H9 (cell line): ENCODE measurements at regions not wholly inside any gene's neighbourhood (a gene's known extent, or its start where the extent isn't known, plus 50 kb on each side); places are given as distances from the start of the nearest gene placed in this dataset.

ENCODE experiments used
- DNase-seq: peaks from one replicate; pipeline ENCODE4 v3.0.0-alpha.2; 2017
- H2AFZ ChIP-seq: one replicate; pipeline ENCODE4 v1.6.1; 2013; ENCODE audit warnings: mild to moderate bottlenecking, low read length, control low read depth, moderate library complexity
- H2AK5ac ChIP-seq: 2 replicates; pipeline ENCODE4 v1.6.1; 2013; ENCODE audit warnings: low read length, control low read depth, mixed read lengths; ENCODE audit not compliant: insufficient read length
- H2BK120ac ChIP-seq: one replicate; pipeline ENCODE4 v1.6.1; 2013; ENCODE audit warnings: low read depth, mild to moderate bottlenecking, low read length, control low read depth, inconsistent platforms; ENCODE audit not compliant: poor library complexity, severe bottlenecking
- H2BK12ac ChIP-seq: 2 replicates; pipeline ENCODE4 v1.6.1; 2013; ENCODE audit warnings: low read length, control low read depth, mixed read lengths, low read depth; ENCODE audit not compliant: insufficient read length
- H2BK15ac ChIP-seq: 2 replicates; pipeline ENCODE4 v1.6.1; 2013; ENCODE audit warnings: low read depth, low read length, control low read depth
- H2BK20ac ChIP-seq: one replicate; pipeline ENCODE4 v1.6.1; 2013; ENCODE audit warnings: low read depth, mild to moderate bottlenecking, low read length, control low read depth, inconsistent platforms; ENCODE audit not compliant: poor library complexity, severe bottlenecking
- H2BK5ac ChIP-seq: 2 replicates; pipeline ENCODE4 v1.6.1; 2013; ENCODE audit warnings: low read length, control low read depth, mixed read lengths; ENCODE audit not compliant: insufficient read length
- H3K14ac ChIP-seq: 2 replicates; pipeline ENCODE4 v1.6.1; 2013; ENCODE audit warnings: low read length, control low read depth; ENCODE audit not compliant: insufficient read depth
- H3K18ac ChIP-seq: 2 replicates; pipeline ENCODE4 v1.6.1; 2013; ENCODE audit warnings: low read depth, mild to moderate bottlenecking, mixed read lengths, low read length, control low read depth; ENCODE audit not compliant: insufficient read length
- H3K23ac ChIP-seq: 2 replicates; pipeline ENCODE4 v1.6.1; 2013; ENCODE audit warnings: low read length, control low read depth, mixed read lengths, low read depth; ENCODE audit not compliant: insufficient read length
- H3K23me2 ChIP-seq: 2 replicates; pipeline ENCODE4 v1.6.1; 2013; ENCODE audit warnings: low read depth, mild to moderate bottlenecking, mixed read lengths, low read length, control low read depth; ENCODE audit not compliant: insufficient read length, poor library complexity, severe bottlenecking
- H3K27ac ChIP-seq: 2 replicates; pipeline ENCODE4 v1.5.1; 2013; ENCODE audit warnings: low read length, control low read depth, mixed read lengths, low read depth; ENCODE audit not compliant: insufficient read length
- H3K27me3 ChIP-seq: 2 replicates; pipeline ENCODE4 v1.6.1; 2013; ENCODE audit warnings: low read length, control low read depth, inconsistent platforms; ENCODE audit not compliant: insufficient read depth
- H3K4ac ChIP-seq: 2 replicates; pipeline ENCODE4 v1.6.1; 2013; ENCODE audit warnings: low read depth, mild to moderate bottlenecking, control low read depth, inconsistent platforms, low read length, moderate library complexity
- H3K4me1 ChIP-seq: 2 replicates; pipeline ENCODE4 v1.6.1; 2013; ENCODE audit warnings: low read length, control low read depth, inconsistent platforms; ENCODE audit not compliant: insufficient read depth
- H3K4me2 ChIP-seq: 2 replicates; pipeline ENCODE4 v1.6.1; 2013; ENCODE audit warnings: low read length, control low read depth, mixed read lengths; ENCODE audit not compliant: insufficient read length, insufficient read depth
- H3K56ac ChIP-seq: 2 replicates; pipeline ENCODE4 v1.6.1; 2013; ENCODE audit warnings: low read depth, mild to moderate bottlenecking, mixed read lengths, low read length, control low read depth; ENCODE audit not compliant: insufficient read length
- H3K79me1 ChIP-seq: 2 replicates; pipeline ENCODE4 v1.6.1; 2013; ENCODE audit warnings: low read depth, mild to moderate bottlenecking, moderate library complexity, low read length, control low read depth, inconsistent platforms; ENCODE audit not compliant: insufficient read depth, poor library complexity, severe bottlenecking
- H3K79me2 ChIP-seq: 2 replicates; pipeline ENCODE4 v1.6.1; 2013; ENCODE audit warnings: low read length, control low read depth, inconsistent platforms; ENCODE audit not compliant: insufficient read depth
- H3K9ac ChIP-seq: 2 replicates; pipeline ENCODE4 v1.6.1; 2013; ENCODE audit warnings: low read length, control low read depth, mixed read lengths; ENCODE audit not compliant: insufficient read length; ENCODE audit errors: extremely low read depth
- H3K9me3 ChIP-seq: one replicate; pipeline ENCODE4 v1.6.1; 2013; ENCODE audit warnings: low read depth, low read length, inconsistent platforms; ENCODE audit not compliant: control insufficient read depth
- H3T11ph ChIP-seq: one replicate; pipeline ENCODE4 v1.6.1; 2013; ENCODE audit warnings: mild to moderate bottlenecking, low read length, control low read depth, inconsistent platforms
- H4K20me1 ChIP-seq: one replicate; pipeline ENCODE4 v1.6.1; 2013; ENCODE audit not compliant: control insufficient read depth, insufficient read length, insufficient read depth
- H4K5ac ChIP-seq: 2 replicates; pipeline ENCODE4 v1.6.1; 2013; ENCODE audit warnings: low read depth, mild to moderate bottlenecking, mixed read lengths, low read length, control low read depth; ENCODE audit not compliant: insufficient read length
- H4K8ac ChIP-seq: replicated peaks from 2 replicates; pipeline ENCODE4 v1.6.1; 2013; ENCODE audit warnings: low read length, control low read depth, mixed read lengths, low read depth; ENCODE audit not compliant: insufficient read length
- H4K91ac ChIP-seq: 2 replicates; pipeline ENCODE4 v1.6.1; 2013; ENCODE audit warnings: low read depth, mild to moderate bottlenecking, moderate library complexity, mixed read lengths, low read length, control low read depth; ENCODE audit not compliant: insufficient read length
- H3K27ac Mint-ChIP-seq, 3 experiments: 2 replicates in 2 of 3; 3 replicates in 1 of 3; pipeline ENCODE4 v1.8.0; 2020 to 2021; ENCODE audit warnings: mixed read lengths in 3 of 3, mild to moderate bottlenecking in 1 of 3, moderate library complexity in 1 of 3
- H3K27me3 Mint-ChIP-seq: 2 replicates; pipeline ENCODE4 v1.8.0; 2021; ENCODE audit warnings: low read depth, mild to moderate bottlenecking, moderate library complexity, mixed read lengths
- H3K36me3 Mint-ChIP-seq, 3 experiments: 2 replicates in 2 of 3; 3 replicates in 1 of 3; pipeline ENCODE4 v1.8.0; 2020 to 2021; ENCODE audit warnings: low read depth in 3 of 3, mixed read lengths in 3 of 3; ENCODE audit not compliant: insufficient read depth in 1 of 3
- H3K4me1 Mint-ChIP-seq, 2 experiments: 2 replicates each; pipeline ENCODE4 v1.8.0; 2020; ENCODE audit warnings: mixed read lengths in 2 of 2
- H3K4me3 Mint-ChIP-seq, 2 experiments: 2 replicates in 1 of 2; 3 replicates in 1 of 2; pipeline ENCODE4 v1.8.0; 2020 to 2021; ENCODE audit warnings: mild to moderate bottlenecking in 2 of 2, mixed read lengths in 2 of 2, moderate library complexity in 1 of 2
- H3K9me3 Mint-ChIP-seq, 2 experiments: 2 replicates in 1 of 2; 3 replicates in 1 of 2; pipeline ENCODE4 v1.8.0; 2020; ENCODE audit warnings: mild to moderate bottlenecking in 2 of 2, mixed read lengths in 2 of 2, moderate library complexity in 1 of 2
- WGBS: extraction: QIAGEN DNeasy Blood & Tissue Kit; methylation state at CpG from one replicate; pipeline ENCODE4 v1.1.7; 2013; ENCODE audit warnings: missing lambda C conversion rate, low lambda C conversion rate, mixed read lengths; ENCODE audit not compliant: insufficient read length; ENCODE audit errors: extremely low coverage; 5-methylcytosine and 5-hydroxymethylcytosine counted together
- TF ChIP-seq, protein P1 (sequence below): fragments of 200-600 bp; sonication (generic); conservative IDR thresholded peaks from 3 replicates; pipeline ENCODE4 v1.8.0; 2021; ENCODE audit warnings: antibody characterized with exemption, mild to moderate bottlenecking

DNA sequence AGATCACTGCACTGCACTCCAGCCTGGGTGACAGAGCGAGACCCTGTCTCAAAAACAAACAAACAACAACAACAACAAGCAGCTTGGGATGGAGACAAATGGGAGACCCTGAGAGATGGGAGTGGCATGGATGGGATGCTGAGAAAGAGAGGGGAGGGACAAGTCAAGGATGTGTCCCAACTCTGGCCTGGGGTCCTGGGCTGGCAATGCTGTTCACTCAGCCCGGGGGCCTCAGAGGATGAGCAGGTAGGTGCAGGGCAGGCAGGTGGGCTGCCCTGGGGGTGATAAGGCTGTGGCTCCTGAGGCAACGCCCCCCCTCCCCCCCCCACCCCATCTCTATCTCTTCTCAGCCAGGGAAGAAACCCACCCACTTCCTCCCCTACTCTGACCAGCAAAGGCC is 123.0 kb downstream of the LHX2 start:
- Mint-ChIP-seq H3K27ac (no peak overlapping the region), H3K4me3 (no peak overlapping the region), H3K27me3 (peaks cover 9% of the 10 kb centered on the region), H3K4me1 (peaks cover 4 to 16% of the 10 kb centered on the region in 2 experiments), H3K36me3 (no peaks in the 10 kb centered on the region), H3K9me3 (no peaks in the 10 kb centered on the region)
- no peak overlapping the region for H3K18ac ChIP-seq
- H3K23ac ChIP-seq, result no peak overlapping the region
- H3K4ac ChIP-seq, result no peak overlapping the region
- no peak overlapping the region for H2BK5ac ChIP-seq
- no peak overlapping the region for H3T11ph ChIP-seq
- H3K27ac ChIP-seq, result no peak overlapping the region
- H2AFZ ChIP-seq, result no peak overlapping the region
- no peak for DNase-seq
- H2BK12ac ChIP-seq, result no peak overlapping the region
- no peak overlapping the region for H3K9ac ChIP-seq
- H3K23me2 ChIP-seq, result no peaks in the 10 kb centered on the region
- H3K4me2 ChIP-seq, result no peak overlapping the region
- no peaks in the 10 kb centered on the region for H3K27me3 ChIP-seq
- no peak overlapping the region for H4K8ac ChIP-seq
- no peak overlapping the region for H3K56ac ChIP-seq
- no peak overlapping the region for H2BK120ac ChIP-seq
- no peak overlapping the region for H3K14ac ChIP-seq
- no peak overlapping the region for H2BK20ac ChIP-seq
- peaks cover 3% of the 10 kb centered on the region; the same call in 1 of the 2 replicates for H3K4me1 ChIP-seq
- no peaks in the 10 kb centered on the region for H3K79me2 ChIP-seq
- TF ChIP-seq, protein P1, sequence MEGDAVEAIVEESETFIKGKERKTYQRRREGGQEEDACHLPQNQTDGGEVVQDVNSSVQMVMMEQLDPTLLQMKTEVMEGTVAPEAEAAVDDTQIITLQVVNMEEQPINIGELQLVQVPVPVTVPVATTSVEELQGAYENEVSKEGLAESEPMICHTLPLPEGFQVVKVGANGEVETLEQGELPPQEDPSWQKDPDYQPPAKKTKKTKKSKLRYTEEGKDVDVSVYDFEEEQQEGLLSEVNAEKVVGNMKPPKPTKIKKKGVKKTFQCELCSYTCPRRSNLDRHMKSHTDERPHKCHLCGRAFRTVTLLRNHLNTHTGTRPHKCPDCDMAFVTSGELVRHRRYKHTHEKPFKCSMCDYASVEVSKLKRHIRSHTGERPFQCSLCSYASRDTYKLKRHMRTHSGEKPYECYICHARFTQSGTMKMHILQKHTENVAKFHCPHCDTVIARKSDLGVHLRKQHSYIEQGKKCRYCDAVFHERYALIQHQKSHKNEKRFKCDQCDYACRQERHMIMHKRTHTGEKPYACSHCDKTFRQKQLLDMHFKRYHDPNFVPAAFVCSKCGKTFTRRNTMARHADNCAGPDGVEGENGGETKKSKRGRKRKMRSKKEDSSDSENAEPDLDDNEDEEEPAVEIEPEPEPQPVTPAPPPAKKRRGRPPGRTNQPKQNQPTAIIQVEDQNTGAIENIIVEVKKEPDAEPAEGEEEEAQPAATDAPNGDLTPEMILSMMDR, result no peak
- H2BK15ac ChIP-seq, result no peak overlapping the region
- H4K20me1 ChIP-seq, result no peaks in the 10 kb centered on the region
- no peaks in the 10 kb centered on the region for H3K79me1 ChIP-seq
- H4K5ac ChIP-seq, result no peak overlapping the region
- H4K91ac ChIP-seq, result no peak overlapping the region
- H2AK5ac ChIP-seq, result no peak overlapping the region
- no CpG with 5 or more reads among the region's 3 CpGs for WGBS
- no peaks in the 10 kb centered on the region for H3K9me3 ChIP-seq
